ENCODE measurements at regions not wholly inside any gene's neighbourhood (a gene's known extent, or its start where the extent isn't known, plus 50 kb on each side); places are given as distances from the start of the nearest gene placed in this dataset.

GRCh38 chr10:44045020-44045419 is 339.9 kb downstream of the CXCL12 start:
- Histone ChIP-seq H3K4me1 (replicated peaks; ENCODE audit: insufficient read depth) (no peaks in the 10 kb centered on the region), H3F3A (ENCODE audit: insufficient read depth, low read depth) (no peaks in the 10 kb centered on the region), H3K4me3 (no peak overlapping the region), H3K9me3 (ENCODE audit: insufficient read depth, low read depth) (no peaks in the 10 kb centered on the region), H3K79me2 (ENCODE audit: low read depth) (no peaks in the 10 kb centered on the region), H3K9me2 (ENCODE audit: insufficient read depth) (no peaks in the 10 kb centered on the region), H2AFZ (no peak overlapping the region), H3K27me3 (ENCODE audit: insufficient read depth, low read depth) (peaks cover 59% of the 10 kb centered on the region), H3K36me3 (ENCODE audit: low read depth) (no peaks in the 10 kb centered on the region), H3K27ac (no peak overlapping the region), H4K20me1 (ENCODE audit: insufficient read depth) (no peaks in the 10 kb centered on the region), H3K4me2 (no peak overlapping the region)
- no peak for DNase-seq
- BruUV-seq (replicated peaks): no TSS peak
- intact Hi-C loops (cut with micrococcal nuclease; ENCODE audit: unreplicated experiment): loop anchor here (10.0 kb wide), 1 partner anchor 350 kb away; no protein-coding TSS in a partner anchor
- CTCF ChIA-PET: no interaction called here
- TF ChIP-seq EZH2 (IDR thresholded peaks at IDR 0.05; ENCODE audit: low read depth) (no peak), CTCF (conservative IDR thresholded peaks at IDR 0.05) (no peak)
- POLR2A ChIA-PET (ENCODE audit: unreplicated experiment): no interaction called here

GRCh38 chr10:44044549-44044948 is 340.3 kb downstream of the CXCL12 start:
- Histone ChIP-seq H3K36me3 (ENCODE audit: low read depth) (no peaks in the 10 kb centered on the region), H3K79me2 (ENCODE audit: low read depth) (no peaks in the 10 kb centered on the region), H4K20me1 (ENCODE audit: insufficient read depth) (no peaks in the 10 kb centered on the region), H3K4me1 (replicated peaks; ENCODE audit: insufficient read depth) (no peaks in the 10 kb centered on the region), H3K4me2 (no peak overlapping the region), H3K27me3 (ENCODE audit: insufficient read depth, low read depth) (peaks cover 58% of the 10 kb centered on the region), H3K27ac (no peak overlapping the region), H2AFZ (no peak overlapping the region), H3K4me3 (no peak overlapping the region), H3K9me2 (ENCODE audit: insufficient read depth) (no peaks in the 10 kb centered on the region), H3K9me3 (ENCODE audit: insufficient read depth, low read depth) (no peaks in the 10 kb centered on the region), H3F3A (ENCODE audit: insufficient read depth, low read depth) (no peaks in the 10 kb centered on the region)
- intact Hi-C loops (cut with micrococcal nuclease; ENCODE audit: unreplicated experiment): loop anchor here (10.0 kb wide), 1 partner anchor 350 kb away; no protein-coding TSS in a partner anchor
- ChIA-PET POLR2A (ENCODE audit: unreplicated experiment) (no interaction called here), CTCF (no interaction called here)
- DNase-seq: no peak
- no TSS peak for BruUV-seq (replicated peaks)
- TF ChIP-seq CTCF (conservative IDR thresholded peaks at IDR 0.05): no peak
- no peak for TF ChIP-seq EZH2 (IDR thresholded peaks at IDR 0.05; ENCODE audit: low read depth)

GRCh38 chr10:44043646-44044375 is 341.1 kb downstream of the CXCL12 start:
- H3K27me3 ChIP-seq (ENCODE audit: insufficient read depth, low read depth): peaks cover 52% of the 10 kb centered on the region
- intact Hi-C loops (cut with micrococcal nuclease; ENCODE audit: unreplicated experiment): loop anchor here (10.0 kb wide), 1 partner anchor 349 kb away; no protein-coding TSS in a partner anchor
- TF ChIP-seq EZH2 (IDR thresholded peaks at IDR 0.05; ENCODE audit: low read depth) (no peak), CTCF (conservative IDR thresholded peaks at IDR 0.05) (no peak)
- no peak for DNase-seq
- no peaks in the 10 kb centered on the region for H3K79me2 ChIP-seq (ENCODE audit: low read depth)
- no peak overlapping the region for H3K4me3 ChIP-seq
- H3K36me3 ChIP-seq (ENCODE audit: low read depth): no peaks in the 10 kb centered on the region
- H3K9me3 ChIP-seq (ENCODE audit: insufficient read depth, low read depth): no peaks in the 10 kb centered on the region
- no peaks in the 10 kb centered on the region for H4K20me1 ChIP-seq (ENCODE audit: insufficient read depth)
- no peaks in the 10 kb centered on the region for H3F3A ChIP-seq (ENCODE audit: insufficient read depth, low read depth)
- H2AFZ ChIP-seq: no peak overlapping the region
- no peaks in the 10 kb centered on the region for H3K9me2 ChIP-seq (ENCODE audit: insufficient read depth)
- CTCF ChIA-PET: no interaction called here
- no peaks in the 10 kb centered on the region for H3K4me1 ChIP-seq (replicated peaks; ENCODE audit: insufficient read depth)
- POLR2A ChIA-PET (ENCODE audit: unreplicated experiment): no interaction called here
- no TSS peak for BruUV-seq (replicated peaks)
- H3K4me2 ChIP-seq: no peak overlapping the region
- H3K27ac ChIP-seq: no peak overlapping the region

Measured in PC-9 (cell line).